CD4-positive, alpha-beta T cell treated with Interleukin-2 at 100 ng/mL for 4 hours (primary cell): ENCODE measurements at regions not wholly inside any gene's neighbourhood (a gene's known extent, or its start where the extent isn't known, plus 50 kb on each side); places are given as distances from the start of the nearest gene placed in this dataset.

Experiments used
- DNase-seq: peaks from one replicate; pipeline ENCODE4 v3.0.0-alpha.2; 2020; ENCODE audit warnings: low spot score

GRCh38 chr9:27749838-27750237 lies 176.6 kb upstream of the C9orf72 start:
- no peak for DNase-seq

DNA sequence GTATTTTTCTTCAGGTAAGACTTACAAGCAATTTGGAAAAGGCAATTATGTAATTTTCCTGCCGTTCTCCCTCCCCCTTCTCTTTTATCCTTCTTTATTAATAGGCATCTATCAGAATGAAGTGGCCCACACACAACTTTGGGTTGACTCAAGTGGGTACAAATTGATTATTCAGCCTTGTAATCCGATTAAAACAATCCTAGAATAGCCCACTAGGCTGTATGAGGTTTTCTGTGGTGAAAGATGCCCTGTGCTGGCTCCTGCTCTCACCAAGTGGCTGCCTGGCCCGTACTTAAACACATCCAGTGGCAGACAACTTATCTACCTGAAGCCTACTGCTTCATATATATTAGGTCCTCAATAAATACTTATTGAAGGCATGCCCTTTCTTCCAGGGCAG lies 177.3 kb upstream of the C9orf72 start:
- no peak for DNase-seq

DNA sequence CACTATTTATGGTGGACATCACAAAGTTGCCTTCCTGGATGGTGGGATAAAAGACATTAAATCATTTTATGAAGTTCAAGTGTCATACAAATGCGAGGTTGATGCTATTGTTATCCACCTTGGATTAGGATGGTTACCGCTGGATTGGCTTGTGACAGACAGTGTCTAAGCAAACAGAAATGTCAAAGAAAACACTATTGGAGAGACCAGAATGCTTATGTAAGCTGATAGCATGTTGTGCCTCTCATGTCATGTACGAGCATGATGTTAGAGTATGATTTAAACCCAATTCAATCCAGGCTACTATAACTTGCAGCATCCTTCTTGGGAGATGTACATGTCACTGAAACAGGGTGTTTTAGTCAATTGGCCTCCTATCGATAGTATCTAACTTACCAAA lies 178.8 kb upstream of the C9orf72 start:
- no peak for DNase-seq

GRCh38 chr9:27755846-27756245 lies 182.6 kb upstream of the C9orf72 start:
- no peak for DNase-seq

GRCh38 chr9:27756418-27756817 lies 183.1 kb upstream of the C9orf72 start:
- DNase-seq = no peak

DNA sequence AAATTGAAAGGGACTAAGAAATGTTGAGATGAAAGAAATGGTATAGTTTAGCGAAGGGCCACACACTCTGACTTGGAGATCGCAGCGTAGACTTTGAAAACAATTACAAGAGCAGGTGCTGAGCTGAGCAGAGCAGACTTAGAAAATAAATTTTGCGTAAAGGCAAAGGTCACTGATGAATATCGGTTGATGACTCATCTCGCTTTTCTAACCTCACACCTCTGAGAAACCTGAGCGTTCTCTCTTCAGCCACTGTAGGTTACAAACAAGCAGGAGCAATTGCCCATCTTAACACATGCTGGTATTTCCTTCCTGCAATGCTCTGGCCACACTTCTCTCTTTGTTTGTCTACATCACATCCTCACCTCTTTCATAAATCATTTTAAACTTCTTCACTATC lies 190.6 kb upstream of the C9orf72 start:
- no peak for DNase-seq

DNA sequence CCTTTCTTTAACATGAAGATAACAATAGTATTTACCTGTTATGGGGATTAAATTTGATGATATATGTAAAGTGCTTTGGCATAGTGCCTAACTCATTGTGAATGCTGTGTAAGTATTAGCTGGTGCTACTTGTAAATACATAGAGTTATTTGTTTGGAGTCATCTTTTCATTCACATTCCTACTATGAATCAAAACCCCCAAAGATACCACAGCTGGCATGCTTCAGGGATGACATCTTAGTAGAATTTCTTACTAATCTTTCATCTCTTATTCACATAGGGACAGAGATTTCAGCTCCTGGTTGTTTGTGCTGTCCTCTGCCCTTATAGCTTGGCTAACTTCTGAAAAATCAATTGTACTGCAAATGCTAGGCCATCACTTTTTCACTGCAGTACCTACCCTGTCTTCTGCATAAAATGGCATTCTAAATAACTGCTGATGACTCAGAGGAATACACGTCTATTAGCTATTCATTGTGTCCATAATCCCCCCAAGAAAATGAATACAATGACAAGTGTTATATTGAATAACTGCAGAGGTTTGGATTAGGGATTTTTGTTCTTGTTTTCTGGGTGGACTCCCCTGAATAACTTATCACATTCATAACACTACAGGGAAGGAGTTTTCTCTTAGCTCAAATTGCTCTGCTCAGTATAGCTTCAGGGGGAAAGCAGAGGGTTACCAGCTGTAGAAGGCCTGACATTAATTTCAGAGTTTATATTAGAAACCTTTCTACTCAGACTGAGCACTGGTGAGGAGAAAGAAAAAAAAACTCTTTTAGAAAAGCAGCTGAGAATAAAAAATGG lies 192.2 kb upstream of the C9orf72 start:
- no peak for DNase-seq

- DNase-seq = no peak
Measured at GRCh38 chr9:27766073-27766835, 193.0 kb upstream of the C9orf72 start.

- no peak for DNase-seq
Measured at GRCh38 chr9:27768781-27769180, 195.5 kb upstream of the C9orf72 start.

- DNase-seq = no peak
Measured at GRCh38 chr9:27770541-27770940, 197.3 kb upstream of the C9orf72 start.

GRCh38 chr9:27771803-27772545 lies 198.7 kb upstream of the C9orf72 start:
- DNase-seq = no peak

- DNase-seq = no peak
Measured at GRCh38 chr9:27784847-27785713, 211.8 kb upstream of the C9orf72 start.

DNA sequence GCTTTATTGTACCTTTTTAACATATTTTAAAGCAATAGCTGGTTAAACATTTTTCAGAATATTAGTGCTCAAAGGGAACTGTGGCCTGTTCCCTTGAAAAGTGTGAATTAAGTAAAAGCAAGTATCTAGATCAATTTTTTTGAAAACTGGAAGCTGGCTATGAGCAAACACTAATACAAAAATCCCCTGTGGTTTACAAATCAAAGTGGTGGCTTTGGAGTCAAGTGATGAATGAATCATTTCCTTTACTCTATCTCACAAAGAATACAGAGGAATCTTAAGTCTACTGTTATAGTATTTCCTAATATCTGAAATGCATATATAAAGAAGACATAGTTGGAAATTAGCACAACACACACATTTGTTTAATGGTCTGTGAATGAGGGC lies 212.4 kb upstream of the C9orf72 start:
- no peak for DNase-seq

DNA sequence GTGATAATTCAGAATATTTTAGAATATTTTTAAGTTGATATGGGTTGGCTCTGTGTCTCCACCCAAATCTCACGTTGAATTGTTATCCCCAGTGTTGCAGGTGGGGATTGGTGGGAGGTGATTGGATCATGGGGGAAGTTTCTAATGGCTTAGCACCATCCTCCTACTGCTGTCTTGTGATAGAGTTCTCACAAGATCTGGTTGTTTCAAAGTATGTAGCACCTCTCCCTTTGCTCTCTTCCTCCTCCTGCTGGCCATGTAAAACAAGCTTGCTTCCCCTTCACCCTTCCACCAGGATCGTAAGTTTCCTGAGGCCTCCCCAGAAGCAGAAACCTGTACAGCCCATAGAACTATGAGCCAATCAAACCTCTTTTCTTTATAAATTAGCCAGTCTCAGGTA lies 214.6 kb upstream of the C9orf72 start:
- no peak for DNase-seq

DNA sequence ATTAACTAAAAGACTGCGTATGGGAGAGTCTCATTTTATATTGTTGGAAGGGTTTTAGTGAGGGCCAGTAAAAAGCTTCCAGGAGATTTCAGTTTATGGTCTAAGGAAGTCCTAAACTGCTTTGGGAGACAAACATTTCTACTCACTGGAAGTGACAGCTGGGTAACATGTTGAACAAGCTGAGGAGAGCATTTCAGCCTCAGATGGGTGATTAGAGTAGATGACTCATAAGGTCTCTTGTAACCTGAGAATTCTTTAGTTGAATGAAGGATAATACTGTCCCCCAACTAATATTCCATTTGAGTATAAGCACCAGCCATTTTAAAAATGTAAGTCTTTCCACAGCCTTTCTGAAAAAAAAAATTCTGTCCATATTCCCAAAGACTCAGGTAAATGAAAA lies 218.0 kb upstream of the C9orf72 start:
- DNase-seq = no peak

DNA sequence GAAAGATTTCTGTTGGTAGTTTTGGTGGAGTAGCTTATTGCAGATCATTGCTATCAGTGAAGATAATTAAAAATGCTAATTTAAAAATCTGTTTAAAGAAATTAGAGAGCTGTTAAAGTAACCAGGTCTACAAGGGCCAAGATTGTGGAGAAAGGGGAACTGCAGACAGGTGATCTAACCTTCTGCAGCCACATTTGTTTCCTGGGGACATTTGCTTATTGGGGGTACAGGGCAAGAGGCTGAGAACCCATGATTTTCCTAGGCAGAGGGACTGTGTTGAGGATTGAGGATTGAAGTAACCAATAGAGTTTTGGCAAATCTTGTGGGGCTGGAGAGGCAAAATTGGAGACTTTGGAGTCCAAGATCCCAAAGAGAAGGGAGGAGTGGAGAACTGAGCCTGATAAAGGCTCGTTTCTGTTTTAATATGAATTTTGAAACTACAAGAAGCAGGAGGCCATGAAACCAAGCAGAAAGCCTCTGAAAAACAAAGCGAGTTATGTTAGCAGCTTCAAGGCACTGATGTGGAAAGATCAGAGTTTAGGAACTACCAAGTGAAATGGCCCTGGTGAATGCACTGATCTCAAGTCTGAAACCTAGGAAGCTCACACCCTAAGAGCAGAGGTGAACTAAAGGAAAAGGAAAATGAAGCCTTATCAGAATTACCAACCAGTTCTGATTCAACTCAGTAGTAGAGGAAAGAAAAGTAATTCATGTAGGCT lies 219.8 kb upstream of the C9orf72 start:
- DNase-seq = no peak

- DNase-seq = no peak
Measured at GRCh38 chr9:27799326-27799725, 226.0 kb upstream of the C9orf72 start.

DNA sequence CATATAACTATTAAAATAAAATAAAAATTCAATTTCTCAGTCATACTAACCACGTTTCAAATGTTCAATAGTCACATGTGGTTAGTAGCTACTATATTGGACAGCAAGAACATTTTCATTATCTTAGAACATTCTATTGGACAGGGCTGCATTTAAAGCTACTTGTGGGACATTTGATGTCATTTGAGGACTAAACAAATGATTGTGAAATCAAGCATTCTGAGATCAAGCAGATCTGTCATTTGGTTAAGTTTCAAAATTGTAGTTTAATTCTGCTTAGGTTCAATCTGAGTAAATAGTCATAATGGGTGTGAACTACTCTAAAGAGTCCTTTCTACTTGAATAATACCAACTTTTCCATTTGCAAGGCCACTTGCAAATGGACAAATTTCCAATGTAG lies 226.9 kb upstream of the C9orf72 start:
- DNase-seq = no peak

- DNase-seq = no peak
Measured at GRCh38 chr9:27800692-27801370, 227.6 kb upstream of the C9orf72 start.

DNA sequence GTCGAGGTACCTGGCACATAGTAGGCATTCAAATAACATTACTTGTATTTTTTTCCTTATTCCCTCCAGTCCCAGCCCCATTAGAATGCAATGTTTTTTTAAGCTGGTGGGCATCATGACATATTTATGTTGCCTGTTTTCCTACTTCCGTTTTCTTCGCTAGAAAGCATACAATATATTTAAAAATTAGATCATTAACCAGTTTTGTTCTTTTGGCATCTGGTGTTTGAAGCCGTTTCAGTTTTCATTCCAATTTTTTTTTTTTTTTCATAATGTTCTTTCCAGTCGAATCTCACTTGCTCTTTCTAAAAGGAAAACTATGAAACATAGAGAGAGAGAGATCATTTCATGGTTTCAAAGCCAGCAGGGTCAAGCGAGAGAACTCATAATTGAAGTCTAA lies 228.3 kb upstream of the C9orf72 start:
- no peak for DNase-seq

GRCh38 chr9:27802418-27802817 lies 229.1 kb upstream of the C9orf72 start:
- DNase-seq = no peak
